NCI-H510A treated with DMSO at 0.1 percent for 48 hours (cell line): ENCODE measurements at regions not wholly inside any gene's neighbourhood (a gene's known extent, or its start where the extent isn't known, plus 50 kb on each side); places are given as distances from the start of the nearest gene placed in this dataset.
"Not testable (repeated sequence)": the region's sequence is repeated elsewhere in the genome, so short reads cannot be mapped to it uniquely, and the experiment has no call there.

Experiments
- DNase-seq: peaks from one replicate; lab custom pipeline; 2025; lab: John Stamatoyannopoulos, UW

DNA sequence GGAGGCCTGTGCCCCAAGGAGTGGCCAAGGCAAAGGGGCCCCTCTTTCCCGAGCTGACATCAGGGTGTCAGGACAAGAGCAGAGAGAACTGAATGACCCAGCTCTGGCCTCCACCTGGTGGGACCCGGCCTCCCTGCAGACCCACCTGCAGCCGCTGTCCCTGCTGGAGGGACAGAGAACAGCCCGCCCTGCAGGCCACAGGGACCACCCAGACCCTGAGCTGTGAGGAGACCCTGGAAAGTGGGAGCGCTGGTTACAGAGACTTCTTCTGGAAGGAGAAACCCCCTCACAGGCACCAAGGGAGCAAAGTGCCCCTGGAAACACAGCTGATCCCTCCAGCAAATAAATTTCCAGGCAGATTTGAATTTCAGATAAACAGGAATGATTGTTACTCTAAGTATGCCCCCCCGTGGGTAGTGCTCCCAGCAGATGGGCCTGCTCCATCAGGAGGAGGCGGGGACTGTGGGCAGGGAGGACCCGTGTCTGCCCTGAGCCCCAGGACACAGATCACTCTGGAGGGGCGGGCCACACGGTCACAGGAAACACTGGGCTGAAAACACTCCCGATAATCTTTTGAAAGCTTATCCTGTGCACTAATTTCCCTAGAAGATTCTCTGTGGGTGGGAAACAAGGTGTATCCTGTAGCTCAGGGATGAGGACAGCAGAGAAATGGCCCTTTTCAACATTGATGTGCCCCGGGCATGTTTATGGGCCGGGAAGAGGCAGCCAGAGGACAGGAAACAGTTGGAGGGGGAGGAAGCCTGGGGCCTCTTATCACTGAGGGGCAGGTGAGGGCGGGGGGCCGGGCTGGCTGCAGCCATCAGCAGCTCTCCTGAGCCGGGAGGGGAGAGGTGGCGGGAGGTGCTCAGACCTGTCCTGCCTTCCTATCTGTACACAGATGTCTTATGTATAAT is 276.0 kb downstream of the ADGRD1 start:
- no peak for DNase-seq

DNA sequence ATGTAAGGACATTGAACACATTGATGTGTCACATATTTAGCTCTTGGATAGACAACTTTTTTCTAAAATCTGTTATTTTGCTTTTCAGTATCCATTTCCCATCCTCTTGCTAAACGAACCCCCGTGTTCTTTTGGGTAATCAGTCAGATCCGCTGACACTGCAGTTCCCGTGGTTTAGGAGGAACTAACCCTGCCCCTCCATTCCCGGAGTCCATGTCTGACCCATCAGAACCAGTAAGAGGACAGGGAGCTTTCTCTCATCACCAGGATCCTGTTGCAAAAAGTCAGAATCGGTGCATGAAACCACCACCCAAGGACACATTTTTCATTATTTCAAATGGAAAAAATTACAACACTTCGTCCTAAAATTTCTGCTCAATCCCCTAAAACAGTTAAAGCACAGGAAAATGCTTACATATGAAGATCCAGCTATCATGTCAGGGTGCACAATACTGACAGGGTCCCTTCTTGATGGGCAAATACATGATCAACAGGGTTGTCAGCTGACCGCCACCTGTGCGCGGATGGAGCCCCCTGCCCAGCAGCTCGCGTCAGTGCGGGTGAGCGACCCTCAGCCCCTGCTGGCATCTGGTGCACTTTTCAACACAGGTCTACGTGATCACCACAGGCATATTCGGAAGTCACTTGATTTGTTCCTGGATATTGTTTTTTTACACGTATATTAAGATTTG is 276.8 kb downstream of the ADGRD1 start:
- DNase-seq: no peak

DNA sequence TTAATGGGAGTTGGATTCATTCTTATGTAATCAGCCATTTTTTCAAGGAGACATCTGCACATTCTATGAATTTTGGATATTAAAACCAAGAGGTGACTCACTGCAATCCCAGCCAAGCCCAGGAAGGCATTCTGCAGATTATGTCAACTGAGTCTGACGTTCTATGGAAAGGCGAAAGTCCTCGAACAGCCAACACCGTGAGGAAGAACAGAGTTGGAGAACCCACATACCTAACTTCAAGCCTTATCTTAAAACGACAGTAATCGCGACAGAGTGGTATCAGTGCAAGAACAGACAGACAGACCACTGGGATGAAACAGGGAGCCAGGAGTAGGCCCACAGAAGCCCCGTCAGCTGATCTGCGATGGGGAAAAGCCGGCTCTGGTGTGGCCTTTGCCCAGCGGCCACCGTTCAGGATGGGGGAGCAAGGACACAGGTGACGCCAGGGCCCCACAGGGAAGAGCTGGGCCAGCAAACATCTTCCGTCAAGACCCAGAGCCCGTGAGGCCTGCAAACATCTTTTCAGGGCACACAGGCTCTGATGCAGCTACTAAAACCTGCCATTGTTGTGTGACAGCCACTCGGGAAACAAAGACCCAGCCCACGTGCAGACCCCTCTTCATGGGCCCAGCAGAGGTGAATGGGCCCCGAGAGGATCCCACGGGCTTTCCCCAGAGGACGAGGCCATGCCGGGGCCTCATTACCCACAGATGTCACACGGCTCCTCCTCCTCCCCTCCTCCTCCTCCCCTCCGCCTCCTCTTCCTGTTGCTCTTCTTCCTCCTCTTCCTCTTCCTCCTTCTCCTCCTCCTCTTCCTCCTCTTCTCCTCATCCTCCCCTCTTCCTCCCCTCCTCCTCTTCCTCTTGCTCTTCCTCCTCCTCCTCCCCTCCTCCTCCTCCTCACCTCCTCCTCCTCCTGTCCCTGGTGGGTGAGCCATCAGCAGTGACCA is 277.6 kb downstream of the ADGRD1 start:
- DNase-seq: no peak

DNA sequence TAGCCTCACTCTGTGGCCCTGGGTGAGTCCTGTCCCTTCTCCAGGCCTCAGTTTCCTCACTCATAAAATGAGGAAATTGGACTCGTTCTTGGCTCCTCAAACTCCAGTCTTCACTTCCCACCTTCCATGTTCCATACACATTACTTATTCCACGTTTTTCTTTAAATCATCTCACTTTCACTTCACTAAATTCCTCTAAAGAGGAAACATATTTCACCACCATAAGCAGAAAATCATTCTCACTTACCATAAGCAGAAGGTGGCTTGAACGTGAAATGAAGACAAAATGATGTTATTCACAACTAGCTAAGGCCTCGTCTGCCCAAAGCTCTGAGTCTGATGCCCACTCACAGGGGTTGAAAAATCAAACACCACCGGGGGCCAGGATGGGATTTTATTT is 278.3 kb downstream of the ADGRD1 start:
- DNase-seq: no peak

DNA sequence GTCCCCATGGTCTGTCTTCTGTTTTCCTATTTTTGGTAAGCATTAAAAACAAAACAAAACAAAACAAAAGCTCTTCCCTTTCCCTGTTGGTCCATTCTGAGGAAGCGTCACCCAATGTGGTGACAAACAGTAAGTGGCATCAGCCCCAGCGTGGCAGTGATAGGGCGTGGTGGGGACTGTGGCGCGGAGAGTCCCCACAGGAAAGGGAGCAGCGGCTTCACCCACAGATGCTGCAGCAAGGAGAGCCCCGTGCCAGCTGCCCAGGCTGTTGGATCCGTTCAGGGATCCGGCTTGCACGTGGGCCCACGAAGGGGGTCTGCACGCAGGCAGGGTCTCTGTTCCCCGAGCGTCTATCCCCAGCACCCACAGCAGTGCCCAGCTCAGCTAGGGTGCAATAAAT is 279.2 kb downstream of the ADGRD1 start:
- not testable (repeated sequence) for DNase-seq

DNA sequence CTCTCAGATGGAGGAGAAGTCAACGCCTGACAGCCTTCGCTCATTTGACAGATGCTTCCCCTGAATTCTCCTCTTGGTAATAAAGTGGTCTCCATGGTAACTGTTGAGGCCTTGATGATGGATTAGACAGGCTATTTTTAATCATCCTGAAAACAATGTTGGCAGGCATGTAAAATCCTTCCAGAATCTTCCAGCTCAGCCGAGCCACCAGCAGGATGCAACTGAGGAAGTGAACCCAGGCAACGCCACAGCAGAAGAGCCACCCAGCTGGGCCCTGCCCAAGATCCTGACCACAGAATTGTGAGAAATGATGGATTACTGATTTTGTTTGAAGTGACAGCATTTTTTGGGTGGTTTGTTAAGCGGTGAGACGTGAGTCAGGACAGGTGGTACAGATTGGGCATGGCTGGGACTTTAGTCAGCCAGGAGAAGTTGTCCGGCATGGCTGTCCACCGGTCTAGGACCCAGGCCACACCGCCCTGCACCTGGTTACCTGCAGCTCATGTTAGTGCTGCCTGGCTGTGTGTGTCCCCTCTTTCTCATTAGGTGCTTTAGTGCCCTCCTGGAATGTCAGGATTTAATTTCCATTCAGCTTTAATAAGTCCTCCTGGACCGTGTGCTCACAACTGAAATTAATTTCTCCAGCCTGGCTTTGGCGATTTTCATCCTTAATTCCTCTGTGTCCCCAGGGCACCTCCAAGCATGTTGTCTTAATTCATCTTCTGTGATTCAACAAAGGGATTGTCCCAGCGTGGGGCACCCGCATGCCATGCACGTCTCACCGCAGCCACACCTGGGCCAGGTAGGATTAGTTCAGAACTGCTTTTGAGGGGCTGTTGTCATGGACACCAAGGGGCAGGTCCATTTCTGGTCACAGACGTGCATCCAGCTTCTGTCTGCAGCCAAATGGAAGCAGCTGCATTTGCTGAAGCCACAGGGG is 280.4 kb downstream of the ADGRD1 start:
- not testable (repeated sequence) for DNase-seq

DNA sequence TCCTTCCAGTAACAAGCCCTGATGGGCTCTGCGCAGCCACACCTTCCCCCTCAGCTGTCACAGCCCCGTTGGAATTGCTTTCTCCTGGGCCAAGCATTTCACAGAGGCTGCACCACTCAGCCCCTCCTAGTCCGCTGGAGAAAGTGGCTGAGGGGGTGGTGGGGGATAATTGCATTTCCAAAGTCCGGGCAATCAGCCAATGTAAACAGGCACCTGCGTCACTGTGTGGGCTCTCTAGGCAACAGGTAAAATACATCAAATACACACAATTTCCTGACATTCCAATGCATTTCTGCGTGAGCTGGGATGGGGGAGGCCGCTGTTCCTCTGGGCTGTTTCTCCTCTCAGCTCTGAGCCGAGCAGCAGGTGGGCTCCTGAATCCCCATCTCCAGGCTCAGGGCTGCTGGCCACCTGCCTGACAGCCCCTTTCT is 281.1 kb downstream of the ADGRD1 start:
- not testable (repeated sequence) for DNase-seq

DNA sequence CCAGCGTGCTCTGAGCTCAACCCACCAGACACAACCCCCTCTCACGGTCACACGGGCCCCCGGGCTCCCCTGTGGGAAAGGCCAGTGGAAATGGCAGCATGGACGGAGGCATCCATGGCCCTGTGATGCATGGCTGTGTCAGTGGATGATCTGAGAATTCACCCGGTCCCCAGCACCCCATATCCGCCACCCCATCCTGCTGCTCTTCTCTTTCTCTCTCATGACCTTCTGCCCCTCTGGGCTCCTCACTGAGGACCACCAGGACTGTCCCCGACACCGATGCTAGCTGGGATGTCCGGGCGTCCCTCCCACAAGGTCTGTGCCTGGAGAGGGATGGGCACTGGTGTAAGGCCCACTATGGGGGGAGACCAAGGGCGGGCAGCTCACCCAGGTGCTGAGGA is 282.2 kb downstream of the ADGRD1 start:
- no peak for DNase-seq

DNA sequence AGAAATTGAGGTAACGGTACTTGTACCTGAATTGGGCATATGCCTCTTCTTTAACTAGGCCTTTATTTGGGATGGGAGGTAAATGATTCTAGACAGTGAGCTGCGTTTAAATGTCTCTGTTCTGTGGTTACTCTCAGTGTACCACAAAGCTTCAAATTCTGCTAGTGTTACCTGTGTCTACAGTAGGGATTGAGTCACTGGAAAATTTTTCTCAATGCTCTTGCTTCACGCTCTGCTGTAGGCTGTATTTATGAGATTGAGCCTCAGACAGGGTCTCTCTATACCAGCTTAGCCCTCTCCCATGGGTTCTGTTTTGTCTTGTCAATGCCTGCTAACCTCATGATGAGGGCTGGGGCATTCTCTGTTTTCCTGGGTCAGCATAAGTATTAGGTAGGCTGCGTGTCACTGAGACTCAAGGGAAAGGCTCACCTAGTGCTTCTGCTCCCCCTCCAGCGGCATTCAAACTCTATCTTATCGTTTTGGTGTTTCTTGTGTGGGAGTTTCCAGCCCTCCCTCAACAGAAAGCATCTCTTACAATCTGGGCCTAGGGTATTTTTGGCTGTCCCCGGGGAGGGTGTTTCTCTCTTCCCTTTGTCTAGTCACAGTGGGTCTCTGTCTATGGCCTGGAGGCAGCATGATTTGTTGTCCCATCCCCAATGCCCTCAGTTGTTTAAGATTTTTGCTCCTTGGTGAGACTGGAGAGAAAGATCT is 285.8 kb downstream of the ADGRD1 start:
- DNase-seq: no peak

DNA sequence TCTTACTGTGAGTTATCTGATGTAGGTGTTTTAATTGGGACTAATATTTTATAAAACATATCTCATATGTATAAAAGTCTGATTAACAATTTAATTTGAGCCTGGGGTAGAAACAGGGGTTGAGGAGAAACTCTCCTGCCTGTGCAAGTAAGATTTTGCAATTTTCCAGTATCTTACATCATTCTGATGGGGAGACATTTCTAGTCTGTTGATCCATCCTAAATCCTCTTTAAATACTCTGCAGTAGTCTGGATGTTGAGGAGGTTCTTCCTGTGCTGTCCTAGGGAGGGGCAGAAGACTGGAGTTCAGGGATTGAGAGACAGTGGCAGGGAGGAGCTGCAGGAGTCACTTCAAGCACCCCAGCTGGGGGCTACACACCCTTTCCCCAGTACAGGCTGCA is 287.8 kb downstream of the ADGRD1 start:
- no peak for DNase-seq

DNA sequence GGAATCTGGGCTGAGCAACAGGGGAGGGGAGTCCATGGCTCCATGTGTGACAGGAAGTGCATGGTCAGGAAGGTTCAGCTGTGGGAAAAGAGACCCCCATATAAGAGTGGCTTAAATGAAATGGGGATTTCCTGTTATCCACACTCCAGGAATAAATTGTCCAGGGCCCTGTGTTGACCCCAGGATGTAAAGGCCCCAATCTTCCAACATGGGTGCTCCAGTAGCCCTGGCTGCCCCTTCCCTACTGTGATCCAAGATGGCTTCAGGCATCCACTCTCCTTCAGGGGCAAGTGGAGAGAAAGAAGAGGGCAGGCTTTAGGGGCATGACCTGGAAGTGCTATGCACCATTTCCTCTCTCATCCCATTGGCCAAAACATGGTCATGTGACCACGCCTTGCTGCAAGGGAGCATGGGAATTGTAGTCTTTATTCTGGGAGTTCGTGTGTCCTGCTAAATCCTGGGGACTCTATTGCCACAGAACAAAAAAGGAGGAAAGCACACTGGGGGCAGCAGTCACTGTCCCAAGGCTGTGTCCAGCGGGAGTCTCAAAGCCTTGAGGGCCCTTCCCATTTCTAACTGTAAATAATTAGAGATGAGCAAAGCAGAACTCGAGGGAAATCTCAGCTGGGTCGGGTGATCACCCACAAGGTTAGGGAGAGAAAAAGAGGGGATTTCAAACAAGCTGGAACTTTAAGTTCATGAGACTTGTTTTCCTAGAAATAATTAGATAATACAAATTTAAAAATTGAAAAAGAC is 289.2 kb downstream of the ADGRD1 start:
- no peak for DNase-seq

DNA sequence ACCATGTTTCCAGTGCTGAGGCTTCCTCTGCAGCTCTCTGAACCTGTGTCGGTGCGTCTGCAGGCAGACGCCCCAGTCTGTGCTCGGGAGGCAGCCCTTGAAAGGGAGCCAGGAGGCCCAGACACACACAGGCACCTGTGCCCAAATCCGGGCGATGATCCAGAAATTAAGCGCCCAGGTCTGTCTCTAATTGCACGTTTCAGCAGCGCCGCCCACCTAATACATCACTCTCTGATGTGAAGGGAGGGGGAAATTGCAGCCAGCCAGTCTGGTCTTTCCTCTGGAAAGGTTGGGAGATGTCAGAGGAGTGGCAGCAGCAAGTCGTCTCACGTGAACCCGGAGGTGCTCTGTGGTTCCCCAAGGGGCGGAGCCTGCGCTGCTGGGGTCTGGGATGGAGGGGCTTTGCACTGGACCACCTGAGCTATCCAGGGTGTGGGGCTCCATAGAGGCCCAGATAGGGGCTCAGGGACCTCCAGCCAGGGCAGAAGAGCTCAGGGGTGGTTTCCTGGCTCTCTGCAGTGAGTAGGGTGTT is 290.5 kb downstream of the ADGRD1 start:
- DNase-seq: not testable (repeated sequence)

DNA sequence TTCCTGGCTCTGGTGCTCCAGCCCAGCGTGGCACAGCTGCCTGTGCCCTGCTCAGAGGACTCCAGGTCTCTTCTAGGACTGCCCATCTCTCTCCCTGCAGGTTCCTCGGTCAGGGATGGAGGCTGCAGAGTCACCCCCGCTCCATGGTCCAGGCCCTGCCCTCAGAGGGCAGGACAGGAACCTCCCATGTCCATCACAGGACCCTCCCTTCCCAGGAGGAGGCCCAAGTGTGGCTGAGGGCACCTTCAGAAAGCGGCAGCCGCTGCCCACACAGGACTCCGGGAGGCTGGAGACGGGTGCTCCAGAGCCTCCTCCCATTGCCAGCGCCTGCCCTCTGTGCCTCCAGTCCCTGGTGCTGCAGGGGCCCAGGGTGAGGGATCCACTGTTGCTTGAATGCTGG is 291.5 kb downstream of the ADGRD1 start:
- DNase-seq: not testable (repeated sequence)

DNA sequence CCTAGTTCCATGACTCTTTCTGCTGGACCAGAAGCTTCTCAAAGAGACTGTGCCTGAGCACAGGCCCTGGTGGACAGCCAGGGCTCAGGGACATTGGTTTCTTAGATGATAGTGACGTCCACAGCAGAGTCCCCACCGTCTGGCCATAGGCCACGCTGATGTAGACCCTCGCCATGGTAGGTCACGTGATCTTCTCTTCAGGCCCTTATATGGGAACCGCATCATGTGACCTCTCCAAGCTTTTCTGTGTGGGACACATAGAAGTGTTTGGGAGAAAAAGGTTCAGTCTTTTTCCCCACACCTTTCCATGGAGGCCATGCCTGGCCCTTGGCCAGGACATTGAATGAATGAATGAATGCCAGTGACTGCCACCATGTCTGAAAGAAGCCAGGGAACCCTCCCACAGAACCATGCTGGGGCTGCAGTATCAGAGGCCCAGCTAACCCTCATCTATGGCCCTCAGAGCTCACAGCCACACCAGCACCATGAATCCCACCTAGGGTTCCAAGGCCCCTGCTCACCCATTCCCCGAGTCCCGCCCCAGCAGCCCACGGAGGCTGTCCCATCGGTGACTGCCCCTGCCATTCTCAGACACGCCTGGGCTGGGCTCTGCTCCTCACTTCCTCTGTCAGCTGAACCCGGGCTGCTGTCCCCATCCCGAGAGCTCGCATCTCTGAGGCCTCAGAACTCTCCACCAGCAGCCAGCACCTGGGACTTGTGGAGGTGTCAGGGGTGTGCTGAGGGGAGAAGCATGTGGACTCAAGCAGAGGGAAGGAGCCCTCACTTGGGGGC is 292.1 kb downstream of the ADGRD1 start:
- DNase-seq: no peak

DNA sequence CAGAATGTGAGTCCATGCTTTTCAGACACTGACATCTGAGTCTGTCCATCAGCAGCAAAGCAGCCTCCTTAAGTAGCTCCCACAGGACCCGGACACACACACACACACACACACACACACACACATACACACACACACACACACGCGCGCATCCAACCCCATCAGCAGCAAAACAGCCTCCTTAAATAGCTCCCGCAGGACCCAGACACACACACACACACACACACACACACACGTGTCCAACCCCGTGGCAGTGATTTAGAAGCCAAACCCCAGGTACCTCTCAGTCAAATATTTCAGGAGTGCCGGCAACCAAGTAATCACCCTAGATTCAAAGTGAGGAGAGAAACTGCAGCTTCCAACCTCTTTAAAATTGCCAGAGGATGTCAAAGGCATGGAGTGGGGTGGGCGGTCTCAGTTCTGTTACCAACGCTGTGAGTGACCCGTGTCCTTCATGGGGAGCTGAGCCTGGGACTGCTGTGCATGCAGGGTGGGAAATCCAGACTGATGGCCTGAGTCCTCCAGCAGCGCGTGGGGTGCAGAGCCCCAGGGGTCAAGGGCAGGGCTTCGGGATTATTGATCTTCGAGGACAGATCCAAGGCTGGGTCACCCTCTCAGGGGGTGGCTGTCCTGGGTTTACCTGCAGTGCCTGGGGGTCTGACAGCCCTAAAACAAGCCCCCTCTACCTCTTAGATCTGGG is 293.5 kb downstream of the ADGRD1 start:
- DNase-seq: not testable (repeated sequence)

DNA sequence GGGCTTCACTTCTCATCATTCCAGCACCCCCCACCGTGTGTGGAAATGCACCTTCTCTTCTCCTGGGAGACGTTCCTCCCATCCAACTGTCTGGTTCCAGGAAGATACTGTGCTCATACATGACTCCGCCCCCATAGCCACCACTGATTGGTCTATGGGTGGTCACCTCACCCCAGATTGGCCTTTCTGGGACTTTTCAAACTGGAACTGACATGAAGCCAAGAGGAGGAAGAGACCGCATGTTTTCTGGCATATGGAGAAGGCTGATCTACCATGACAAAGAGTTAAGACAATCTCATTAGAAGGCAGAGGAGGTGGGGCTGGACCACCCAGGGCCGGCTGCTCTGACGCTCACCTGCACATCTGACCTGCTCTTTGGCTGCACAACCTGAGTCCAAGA is 294.2 kb downstream of the ADGRD1 start:
- not testable (repeated sequence) for DNase-seq

DNA sequence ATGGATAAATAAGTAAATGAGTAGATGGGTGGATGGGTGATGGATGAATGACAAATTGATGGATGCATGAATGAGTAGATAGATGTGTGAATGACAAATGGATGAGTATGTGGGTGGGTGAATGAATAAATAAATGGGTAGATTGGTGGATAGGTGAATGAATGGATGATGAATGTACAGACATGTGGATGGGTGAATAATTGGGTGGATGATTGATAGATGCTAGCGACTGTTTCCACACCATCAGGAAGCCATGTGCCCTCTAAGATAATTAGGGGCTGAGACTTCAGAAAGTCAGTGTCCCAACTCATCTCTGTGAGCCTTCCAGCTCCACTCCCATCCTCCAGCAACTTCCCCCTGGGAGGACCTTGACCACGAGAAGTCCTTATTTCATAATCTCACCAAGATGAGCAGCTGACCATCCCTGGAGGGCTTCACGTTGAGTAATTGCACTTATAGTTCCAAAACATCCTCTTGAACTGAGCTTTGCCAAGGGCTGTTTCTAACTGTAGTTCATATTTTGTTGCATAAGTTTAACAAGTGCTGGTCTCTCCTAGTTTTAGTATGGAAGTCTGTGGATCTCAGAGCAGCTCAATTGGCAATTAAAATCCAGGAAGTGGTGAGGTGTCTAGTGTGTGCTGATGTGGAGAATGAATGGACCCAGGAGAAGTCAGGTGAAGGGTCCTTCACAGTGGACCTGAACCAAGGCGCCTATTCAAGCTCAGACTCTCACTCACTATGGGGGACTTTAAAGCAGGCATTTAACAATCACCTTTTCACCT is 295.7 kb downstream of the ADGRD1 start:
- no peak for DNase-seq
